H1 (cell line): ENCODE measurements at regions not wholly inside any gene's neighbourhood (a gene's known extent, or its start where the extent isn't known, plus 50 kb on each side); places are given as distances from the start of the nearest gene placed in this dataset.

Source experiments
- CTCF ChIA-PET: fragments of 300-600 bp; sonication (Branson Sonifier 250); formaldehyde crosslinking; loops from one replicate; lab custom pipeline; 2021; ENCODE audit not compliant: partially characterized antibody; lab: Charles Lee
- POLR2A ChIA-PET: fragments of 300-600 bp; sonication (Branson Sonifier 250); formaldehyde crosslinking; loops from one replicate; lab custom pipeline; 2021; ENCODE audit warnings: inconsistent platforms; ENCODE audit not compliant: partially characterized antibody; lab: Charles Lee
- DNase-seq, 2 experiments: peaks; one replicate each; pipeline versions ENCODE4 v3.0.0 to v3.0.0-alpha.2; 2010 to 2022; ENCODE audit warnings: low spot score in 2 of 2, low read depth in 1 of 2, mixed read lengths in 1 of 2
- FAIRE-seq: peaks from 2 replicates; lab custom pipeline; 2011; peaks lifted over from hg19 to GRCh38; lab: Jason Lieb, UNC
- H2AFZ ChIP-seq: 2 replicates; pipeline ENCODE4 v1.8.1; 2012; ENCODE audit warnings: low read length, inconsistent platforms
- H2AK5ac ChIP-seq: 2 replicates; pipeline ENCODE4 v1.6.1; 2013; ENCODE audit warnings: low read depth, low read length
- H2BK120ac ChIP-seq: replicated peaks from 2 replicates; pipeline ENCODE3; 2013; ENCODE audit warnings: low read depth, low read length, inconsistent platforms
- H2BK12ac ChIP-seq: 2 replicates; pipeline ENCODE4 v1.6.1; 2013; ENCODE audit warnings: low read depth, low read length
- H2BK15ac ChIP-seq: 2 replicates; pipeline ENCODE4 v1.6.1; 2013; ENCODE audit warnings: low read length
- H2BK20ac ChIP-seq: 2 replicates; pipeline ENCODE4 v1.6.1; 2013; ENCODE audit warnings: low read length
- H2BK5ac ChIP-seq: 2 replicates; pipeline ENCODE4 v1.6.1; 2013; ENCODE audit warnings: low read depth, low read length
- H3K14ac ChIP-seq: 2 replicates; pipeline ENCODE4 v1.6.1; 2013; ENCODE audit warnings: inconsistent platforms; ENCODE audit not compliant: insufficient read length
- H3K18ac ChIP-seq: 2 replicates; pipeline ENCODE4 v1.6.1; 2013; ENCODE audit warnings: low read length; ENCODE audit errors: extremely low read depth
- H3K23ac ChIP-seq: 2 replicates; pipeline ENCODE4 v1.6.1; 2013; ENCODE audit warnings: inconsistent platforms; ENCODE audit not compliant: insufficient read length
- H3K23me2 ChIP-seq: 2 replicates; pipeline ENCODE4 v1.6.1; 2013; ENCODE audit warnings: low read depth, low read length
- H3K27ac ChIP-seq: 2 replicates; pipeline ENCODE4 v1.6.1; 2011; ENCODE audit warnings: low read depth, low read length, inconsistent platforms
- H3K27me3 ChIP-seq, 4 experiments: replicated peaks in 1 of 4; 1 replicate in 1 of 4; 2 replicates in 3 of 4; pipeline versions ENCODE4 v1.6.1 to v1.8.1; 2011 to 2013; ENCODE audit warnings: low read length in 3 of 4, mild to moderate bottlenecking in 3 of 4, inconsistent platforms in 2 of 4, mixed read lengths in 2 of 4, moderate library complexity in 1 of 4; ENCODE audit not compliant: control insufficient read depth in 3 of 4, insufficient read depth in 3 of 4; ENCODE audit errors: extremely low read depth in 1 of 4
- H3K36me3 ChIP-seq, 4 experiments: 2 replicates each; pipeline versions ENCODE4 v1.6.1 to v1.8.1; 2011 to 2013; ENCODE audit warnings: mild to moderate bottlenecking in 4 of 4, low read length in 3 of 4, moderate library complexity in 2 of 4, control low read depth in 1 of 4, inconsistent platforms in 1 of 4; ENCODE audit not compliant: insufficient read depth in 4 of 4, control insufficient read depth in 2 of 4
- H3K4ac ChIP-seq: replicated peaks from 2 replicates; pipeline ENCODE3; 2013; ENCODE audit warnings: low read length, low read depth, mixed read lengths, inconsistent platforms; ENCODE audit not compliant: insufficient read length
- H3K4me1 ChIP-seq, 4 experiments: replicated peaks in 1 of 4; 1 replicate in 1 of 4; 2 replicates in 3 of 4; pipeline versions ENCODE4 v1.6.1 to v1.8.1; 2011 to 2013; ENCODE audit warnings: low read length in 3 of 4, inconsistent platforms in 2 of 4, mixed read lengths in 1 of 4; ENCODE audit not compliant: insufficient read depth in 4 of 4, control insufficient read depth in 3 of 4
- H3K4me2 ChIP-seq, 2 experiments: 2 replicates each; pipeline versions ENCODE4 v1.6.1 to v1.8.1; 2011 to 2013; ENCODE audit warnings: low read depth in 2 of 2, low read length in 2 of 2, control low read depth in 1 of 2, inconsistent platforms in 1 of 2, mild to moderate bottlenecking in 1 of 2; ENCODE audit not compliant: insufficient read depth in 1 of 2
- H3K4me3 ChIP-seq, 4 experiments: fragments of 200-600, 300-600 bp in 1 of 4; sonication (generic), shearing (Covaris generic), sonication (Bioruptor Twin) in 1 of 4; 2 replicates each; pipeline versions ENCODE4 v1.5.1 to v1.8.1; 2011 to 2016; ENCODE audit warnings: low read length in 4 of 4, low read depth in 3 of 4, control low read depth in 2 of 4, inconsistent platforms in 2 of 4, mild to moderate bottlenecking in 2 of 4, mixed read lengths in 1 of 4, moderate library complexity in 1 of 4; ENCODE audit not compliant: insufficient read depth in 2 of 4; ENCODE audit errors: extremely low read depth in 1 of 4
- H3K56ac ChIP-seq: replicated peaks from 2 replicates; pipeline ENCODE3; 2013; ENCODE audit warnings: low read depth, mild to moderate bottlenecking, mixed read lengths, low read length, inconsistent platforms; ENCODE audit not compliant: insufficient read length
- H3K79me1 ChIP-seq: 2 replicates; pipeline ENCODE4 v1.6.1; 2013; ENCODE audit warnings: low read depth, low read length, control low read depth
- H3K79me2 ChIP-seq, 2 experiments: 2 replicates each; pipeline versions ENCODE4 v1.6.1 to v1.8.1; 2012 to 2013; ENCODE audit warnings: low read length in 2 of 2, mild to moderate bottlenecking in 2 of 2, inconsistent platforms in 1 of 2; ENCODE audit not compliant: insufficient read depth in 2 of 2, control insufficient read depth in 1 of 2
- H3K9ac ChIP-seq, 4 experiments: replicated peaks in 1 of 4; 1 replicate in 1 of 4; 2 replicates in 3 of 4; pipeline versions ENCODE4 v1.6.1 to v1.8.1; 2011 to 2013; ENCODE audit warnings: low read depth in 3 of 4, low read length in 3 of 4, control low read depth in 2 of 4, mild to moderate bottlenecking in 2 of 4, moderate library complexity in 2 of 4, inconsistent platforms in 1 of 4; ENCODE audit errors: extremely low read depth in 1 of 4
- H3K9me3 ChIP-seq, 2 experiments: 2 replicates each; pipeline versions ENCODE4 v1.6.1 to v1.8.1; 2012 to 2013; ENCODE audit warnings: mild to moderate bottlenecking in 2 of 2, moderate library complexity in 2 of 2, control low read depth in 1 of 2, inconsistent platforms in 1 of 2, low read depth in 1 of 2, low read length in 1 of 2, mixed read lengths in 1 of 2; ENCODE audit not compliant: insufficient read depth in 2 of 2
- H4K20me1 ChIP-seq, 2 experiments: replicated peaks in 1 of 2; 2 replicates each; pipeline versions ENCODE3 to v1.8.1; 2011 to 2013; ENCODE audit warnings: inconsistent platforms in 2 of 2, low read length in 2 of 2, mild to moderate bottlenecking in 1 of 2; ENCODE audit not compliant: insufficient read depth in 2 of 2, control insufficient read depth in 1 of 2
- H4K5ac ChIP-seq: 2 replicates; pipeline ENCODE4 v1.6.1; 2013; ENCODE audit warnings: low read length, low read depth, mixed read lengths, inconsistent platforms; ENCODE audit not compliant: insufficient read length
- H4K8ac ChIP-seq: 2 replicates; pipeline ENCODE4 v1.8.0; 2013; ENCODE audit warnings: mild to moderate bottlenecking, moderate library complexity, low read length, inconsistent platforms; ENCODE audit not compliant: insufficient read depth; ENCODE audit errors: extremely low read depth
- H4K91ac ChIP-seq: replicated peaks from 2 replicates; pipeline ENCODE3; 2013; ENCODE audit warnings: low read length, mixed read lengths, inconsistent platforms; ENCODE audit not compliant: insufficient read length
- BRCA1 ChIP-seq: IDR thresholded peaks from 2 replicates; pipeline ENCODE4 v1.6.1; 2012; ENCODE audit warnings: low read depth, low read length, improper control_type of control experiment
- GTF2F1 ChIP-seq: IDR thresholded peaks from 2 replicates; pipeline ENCODE4 v1.6.1; 2012; ENCODE audit warnings: low read depth, low read length, improper control_type of control experiment, borderline replicate concordance
- TF ChIP-seq, protein P1 (sequence below): IDR thresholded peaks from 2 replicates; pipeline ENCODE4 v1.6.1; 2012; ENCODE audit warnings: inconsistent platforms

DNA sequence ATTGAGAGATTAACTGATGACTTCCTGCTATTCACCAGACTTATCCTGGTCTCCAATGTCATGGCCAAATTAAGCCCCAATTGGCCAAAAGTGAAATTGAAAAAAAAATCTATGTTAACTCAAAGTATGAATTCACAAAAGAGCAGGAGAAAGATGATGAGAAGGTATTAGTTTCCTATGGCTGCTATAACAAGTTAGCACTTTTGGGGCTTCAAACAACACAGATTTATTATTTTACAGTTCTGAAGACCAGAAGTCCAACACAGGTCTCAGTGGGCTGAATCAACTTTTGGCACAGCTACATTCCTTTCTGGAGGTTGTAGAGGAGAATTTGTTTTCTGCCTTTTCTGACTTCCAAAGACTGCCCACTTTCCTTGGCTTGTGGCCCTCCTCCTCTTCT is 78.6 kb upstream of the TLE1 start:
- Histone ChIP-seq H2BK15ac (no peak overlapping the region), H3K4me2 (no peak overlapping the region), H3K14ac (no peak overlapping the region), H3K18ac (no peak overlapping the region), H2BK12ac (no peak overlapping the region), H3K4me3 (no peak overlapping the region), H3K79me2 (no peaks in the 10 kb centered on the region), H4K20me1 (no peaks in the 10 kb centered on the region), H3K4me1 (no peaks in the 10 kb centered on the region), H3K4ac (no peak overlapping the region), H3K23ac (no peak overlapping the region), H2BK120ac (no peak overlapping the region), H4K91ac (no peak overlapping the region), H2BK5ac (no peak overlapping the region), H3K56ac (no peak overlapping the region), H2AFZ (no peak overlapping the region), H3K9me3 (peaks cover 5 to 7% of the 10 kb centered on the region in 2 experiments; a peak in 2 of 4 replicates), H3K23me2 (no peaks in the 10 kb centered on the region), H3K36me3 (no peaks in the 10 kb centered on the region), H2BK20ac (no peak overlapping the region), H4K8ac (no peak overlapping the region), H3K79me1 (no peaks in the 10 kb centered on the region), H3K9ac (no peak overlapping the region), H3K27me3 (no peaks in the 10 kb centered on the region), H2AK5ac (no peak overlapping the region), H4K5ac (no peak overlapping the region), H3K27ac (no peak overlapping the region)
- POLR2A ChIA-PET = no interaction called here
- FAIRE-seq = no peak
- no peak for DNase-seq
- CTCF ChIA-PET = interaction anchor here (0.6 kb wide), 1 partner anchor 245 kb away, joined by 3 read pairs; no protein-coding TSS in a partner anchor
- TF ChIP-seq BRCA1 (no peak), GTF2F1 (no peak)
- TF ChIP-seq, protein P1, sequence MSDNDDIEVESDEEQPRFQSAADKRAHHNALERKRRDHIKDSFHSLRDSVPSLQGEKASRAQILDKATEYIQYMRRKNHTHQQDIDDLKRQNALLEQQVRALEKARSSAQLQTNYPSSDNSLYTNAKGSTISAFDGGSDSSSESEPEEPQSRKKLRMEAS = no peak
